Activated CD8-positive, alpha-beta memory T cell treated with anti-CD3 and anti-CD28 coated beads, Interleukin-2, amount 50 U/mL, for 1 hour (primary cell): ENCODE measurements at regions not wholly inside any gene's neighbourhood (a gene's known extent, or its start where the extent isn't known, plus 50 kb on each side); places are given as distances from the start of the nearest gene placed in this dataset.
A peak's percentile ranks its signal among the peaks of the same experiment; 100 is the strongest.

Experiments
- DNase-seq: peaks from one replicate; pipeline ENCODE4 v3.0.0-alpha.2; 2020; ENCODE audit errors: extremely low read depth

- DNase-seq: no peak
Observed at GRCh38 chr12:11568155-11568761, 81.2 kb upstream of the ETV6 start.

GRCh38 chr12:11568762-11569478, 80.6 kb upstream of the ETV6 start:
- no peak for DNase-seq

GRCh38 chr12:11569716-11570115, 79.8 kb upstream of the ETV6 start:
- no peak for DNase-seq

- no peak for DNase-seq
Observed at GRCh38 chr12:11573880-11574279, 75.6 kb upstream of the ETV6 start.

GRCh38 chr12:11576104-11576503, 73.4 kb upstream of the ETV6 start:
- DNase-seq: no peak

- no peak for DNase-seq
Observed at GRCh38 chr12:11577658-11578260, 71.7 kb upstream of the ETV6 start.

GRCh38 chr12:11578461-11578993, 70.9 kb upstream of the ETV6 start:
- DNase-seq: no peak

- DNase-seq: no peak
Observed at GRCh38 chr12:11580125-11580751, 69.2 kb upstream of the ETV6 start.

- DNase-seq: peak; percentile 59
Observed at GRCh38 chr12:11581179-11581755, 68.2 kb upstream of the ETV6 start.

GRCh38 chr12:11584221-11584855, 65.1 kb upstream of the ETV6 start:
- no peak for DNase-seq

GRCh38 chr12:11592484-11592883, 57.0 kb upstream of the ETV6 start:
- DNase-seq: no peak

GRCh38 chr12:11593013-11593412, 56.5 kb upstream of the ETV6 start:
- DNase-seq: no peak

- DNase-seq: no peak
Observed at GRCh38 chr12:11595080-11595479, 54.4 kb upstream of the ETV6 start.

- no peak for DNase-seq
Observed at GRCh38 chr12:11596141-11596540, 53.3 kb upstream of the ETV6 start.

- DNase-seq: no peak
Observed at GRCh38 chr12:11598900-11599299, 50.6 kb upstream of the ETV6 start.
